ENCODE measurements at regions not wholly inside any gene's neighbourhood (a gene's known extent, or its start where the extent isn't known, plus 50 kb on each side); places are given as distances from the start of the nearest gene placed in this dataset.
"Not testable (repeated sequence)": the region's sequence is repeated elsewhere in the genome, so short reads cannot be mapped to it uniquely, and the experiment has no call there.

DNA sequence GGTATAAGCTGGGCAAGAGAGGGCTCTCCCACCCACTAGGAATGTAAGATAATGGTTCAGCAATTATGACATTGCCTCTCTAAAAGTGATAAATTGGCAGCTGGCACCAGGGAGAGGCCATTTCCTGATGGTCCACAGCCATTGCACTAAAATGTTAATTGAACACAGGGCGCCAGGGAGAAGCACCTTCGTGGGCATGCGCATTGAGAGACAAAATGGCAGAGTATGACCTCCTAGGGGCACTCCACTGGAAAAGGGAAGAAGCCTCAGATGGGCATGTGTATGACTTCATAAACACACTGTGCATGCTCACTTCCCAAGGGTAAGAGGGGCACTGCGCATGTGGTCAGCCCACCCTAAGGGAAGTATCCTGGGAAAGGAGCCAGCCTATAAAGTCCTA, 419.2 kb downstream of the AGTPBP1 start:
- CTCF ChIA-PET = no interaction called here

GRCh38 chr9:85321561-85321960, 420.2 kb downstream of the AGTPBP1 start:
- ChIA-PET CTCF (no interaction called here), POLR2A (ENCODE audit: low non-redundant PET) (no interaction called here)
- no TSS peak for BruUV-seq (replicated peaks)
- no peaks in the 10 kb centered on the region for H3K36me3 ChIP-seq (ENCODE audit: insufficient read depth, low read length, poor library complexity, severe bottlenecking)
- no peaks in the 10 kb centered on the region for H3K4me1 ChIP-seq (ENCODE audit: insufficient read depth, low read length, poor library complexity, severe bottlenecking)
- no peak overlapping the region for H3K4me3 ChIP-seq (ENCODE audit: low read depth, low read length, poor library complexity, severe bottlenecking)
- TF ChIP-seq, protein P1, sequence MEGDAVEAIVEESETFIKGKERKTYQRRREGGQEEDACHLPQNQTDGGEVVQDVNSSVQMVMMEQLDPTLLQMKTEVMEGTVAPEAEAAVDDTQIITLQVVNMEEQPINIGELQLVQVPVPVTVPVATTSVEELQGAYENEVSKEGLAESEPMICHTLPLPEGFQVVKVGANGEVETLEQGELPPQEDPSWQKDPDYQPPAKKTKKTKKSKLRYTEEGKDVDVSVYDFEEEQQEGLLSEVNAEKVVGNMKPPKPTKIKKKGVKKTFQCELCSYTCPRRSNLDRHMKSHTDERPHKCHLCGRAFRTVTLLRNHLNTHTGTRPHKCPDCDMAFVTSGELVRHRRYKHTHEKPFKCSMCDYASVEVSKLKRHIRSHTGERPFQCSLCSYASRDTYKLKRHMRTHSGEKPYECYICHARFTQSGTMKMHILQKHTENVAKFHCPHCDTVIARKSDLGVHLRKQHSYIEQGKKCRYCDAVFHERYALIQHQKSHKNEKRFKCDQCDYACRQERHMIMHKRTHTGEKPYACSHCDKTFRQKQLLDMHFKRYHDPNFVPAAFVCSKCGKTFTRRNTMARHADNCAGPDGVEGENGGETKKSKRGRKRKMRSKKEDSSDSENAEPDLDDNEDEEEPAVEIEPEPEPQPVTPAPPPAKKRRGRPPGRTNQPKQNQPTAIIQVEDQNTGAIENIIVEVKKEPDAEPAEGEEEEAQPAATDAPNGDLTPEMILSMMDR (conservative IDR thresholded peaks at IDR 0.05; ENCODE audit: low read depth, low read length) = no peak
- no peak for TF ChIP-seq EZH2 (IDR thresholded peaks at IDR 0.05; ENCODE audit: borderline replicate concordance, low read depth, low read length, poor library complexity, severe bottlenecking)
- no peak overlapping the region for H3K27ac ChIP-seq (ENCODE audit: low read depth, low read length, poor library complexity, severe bottlenecking)
- intact Hi-C loops (cut with micrococcal nuclease; ENCODE audit: unreplicated experiment) = no loop called here
- no peak for DNase-seq (ENCODE audit: low spot score)
- H3K9me3 ChIP-seq (ENCODE audit: low read depth, low read length, poor library complexity, severe bottlenecking) = no peaks in the 10 kb centered on the region
- no peaks in the 10 kb centered on the region for H3K27me3 ChIP-seq (replicated peaks; ENCODE audit: insufficient read depth, low read depth, low read length, poor library complexity)

More for the DNA sequence above, 419.2 kb downstream of the AGTPBP1 start:
- Histone ChIP-seq H3K4me3 (ENCODE audit: low read depth, low read length, poor library complexity, severe bottlenecking) (no peak overlapping the region), H3K27ac (ENCODE audit: low read depth, low read length, poor library complexity, severe bottlenecking) (no peak overlapping the region), H3K36me3 (ENCODE audit: insufficient read depth, low read length, poor library complexity, severe bottlenecking) (no peaks in the 10 kb centered on the region), H3K9me3 (ENCODE audit: low read depth, low read length, poor library complexity, severe bottlenecking) (no peaks in the 10 kb centered on the region), H3K27me3 (replicated peaks; ENCODE audit: insufficient read depth, low read depth, low read length, poor library complexity) (no peaks in the 10 kb centered on the region), H3K4me1 (ENCODE audit: insufficient read depth, low read length, poor library complexity, severe bottlenecking) (no peaks in the 10 kb centered on the region)
- BruUV-seq (replicated peaks) = no TSS peak
- no peak for TF ChIP-seq EZH2 (IDR thresholded peaks at IDR 0.05; ENCODE audit: borderline replicate concordance, low read depth, low read length, poor library complexity, severe bottlenecking)
- TF ChIP-seq, protein P1 (conservative IDR thresholded peaks at IDR 0.05; ENCODE audit: low read depth, low read length) = no peak
- POLR2A ChIA-PET (ENCODE audit: low non-redundant PET) = no interaction called here
- intact Hi-C loops (cut with micrococcal nuclease; ENCODE audit: unreplicated experiment) = no loop called here
- no peak for DNase-seq (ENCODE audit: low spot score)

DNA sequence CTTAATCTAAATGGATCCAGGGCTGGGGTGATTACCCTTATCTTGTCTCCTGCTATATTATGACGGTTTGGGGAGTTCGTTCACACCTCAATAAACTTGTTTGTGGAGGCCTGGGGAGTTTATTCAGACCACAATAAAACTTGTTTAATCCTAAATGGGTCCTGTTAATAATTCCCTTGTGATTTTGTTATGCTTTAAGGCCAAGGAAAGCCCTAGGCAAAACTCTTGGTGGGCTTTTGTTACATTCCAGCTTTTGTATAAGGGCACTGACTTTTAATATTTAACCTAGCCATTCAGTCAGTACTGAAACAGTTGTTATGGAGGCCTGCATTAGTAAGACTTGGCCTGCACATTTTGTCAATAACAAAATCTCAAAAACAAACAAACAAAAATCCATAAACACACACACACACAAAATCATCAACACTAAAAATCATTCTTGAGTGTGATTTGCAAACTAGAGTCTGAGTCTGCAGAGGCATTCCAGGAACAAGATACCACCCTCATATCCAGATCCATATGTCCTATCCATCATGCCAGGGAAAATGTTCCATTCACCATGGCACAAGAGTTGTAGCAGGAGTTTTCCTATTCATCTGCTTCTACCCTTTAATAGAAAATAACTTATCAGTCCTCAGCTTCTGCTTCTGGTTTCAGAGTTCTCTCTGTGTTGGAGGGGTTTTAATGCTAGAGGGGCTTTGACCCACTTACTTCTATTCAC, 421.7 kb downstream of the AGTPBP1 start:
- H3K27ac ChIP-seq (ENCODE audit: low read depth, low read length, poor library complexity, severe bottlenecking) = no peak overlapping the region
- no peaks in the 10 kb centered on the region for H3K9me3 ChIP-seq (ENCODE audit: low read depth, low read length, poor library complexity, severe bottlenecking)
- intact Hi-C loops (cut with micrococcal nuclease; ENCODE audit: unreplicated experiment) = no loop called here
- no peak for DNase-seq (ENCODE audit: low spot score)
- no peak overlapping the region for H3K4me3 ChIP-seq (ENCODE audit: low read depth, low read length, poor library complexity, severe bottlenecking)
- ChIA-PET CTCF (no interaction called here), POLR2A (ENCODE audit: low non-redundant PET) (no interaction called here)
- no TSS peak for BruUV-seq (replicated peaks)
- H3K36me3 ChIP-seq (ENCODE audit: insufficient read depth, low read length, poor library complexity, severe bottlenecking) = no peaks in the 10 kb centered on the region
- H3K4me1 ChIP-seq (ENCODE audit: insufficient read depth, low read length, poor library complexity, severe bottlenecking) = no peaks in the 10 kb centered on the region
- TF ChIP-seq, protein P1 (conservative IDR thresholded peaks at IDR 0.05; ENCODE audit: low read depth, low read length) = no peak
- no peak for TF ChIP-seq EZH2 (IDR thresholded peaks at IDR 0.05; ENCODE audit: borderline replicate concordance, low read depth, low read length, poor library complexity, severe bottlenecking)
- no peaks in the 10 kb centered on the region for H3K27me3 ChIP-seq (replicated peaks; ENCODE audit: insufficient read depth, low read depth, low read length, poor library complexity)

GRCh38 chr9:85315535-85315934, 426.2 kb downstream of the AGTPBP1 start:
- H3K4me3 ChIP-seq (ENCODE audit: low read depth, low read length, poor library complexity, severe bottlenecking); H3K27me3 ChIP-seq (replicated peaks; ENCODE audit: insufficient read depth, low read depth, low read length, poor library complexity); H3K4me1 ChIP-seq (ENCODE audit: insufficient read depth, low read length, poor library complexity, severe bottlenecking); POLR2A ChIA-PET (ENCODE audit: low non-redundant PET); DNase-seq (ENCODE audit: low spot score); CTCF ChIA-PET; H3K9me3 ChIP-seq (ENCODE audit: low read depth, low read length, poor library complexity, severe bottlenecking); H3K27ac ChIP-seq (ENCODE audit: low read depth, low read length, poor library complexity, severe bottlenecking); intact Hi-C loops (cut with micrococcal nuclease; ENCODE audit: unreplicated experiment); H3K36me3 ChIP-seq (ENCODE audit: insufficient read depth, low read length, poor library complexity, severe bottlenecking); BruUV-seq (replicated peaks): not testable (repeated sequence)
